ENCODE measurements at regions not wholly inside any gene's neighbourhood (a gene's known extent, or its start where the extent isn't known, plus 50 kb on each side); places are given as distances from the start of the nearest gene placed in this dataset.

GRCh38 chr4:42713391-42713790 is 56.5 kb upstream of the ATP8A1 start:
- H3K4me1 Mint-ChIP-seq: peaks cover 8% of the 10 kb centered on the region
- H3K9me3 ChIP-seq (replicated peaks in 1 of 2; ENCODE audit: control insufficient read depth in 1 of 2, insufficient read depth in 1 of 2, low read length in 2 of 2): no peaks in the 10 kb centered on the region
- H3K4me3 Mint-ChIP-seq: no peak overlapping the region
- no peak overlapping the region for H3K27ac ChIP-seq (ENCODE audit: low read depth in 1 of 2, low read length in 2 of 2)
- no peaks in the 10 kb centered on the region for H4K20me1 ChIP-seq (ENCODE audit: insufficient read depth, low read length)
- no peak overlapping the region for H3K4me3 ChIP-seq (replicated peaks in 1 of 3; ENCODE audit: low read depth in 2 of 3, low read length in 3 of 3)
- H3K27me3 ChIP-seq (ENCODE audit: control insufficient read depth in 2 of 2, insufficient read depth in 2 of 2, low read length in 2 of 2): no peaks in the 10 kb centered on the region
- no peak overlapping the region for H2AFZ ChIP-seq (ENCODE audit: insufficient read depth, low read depth, low read length, poor library complexity, severe bottlenecking)
- intact Hi-C loops (cut with micrococcal nuclease): no loop called here
- no peaks in the 10 kb centered on the region for H3K4me1 ChIP-seq (ENCODE audit: control insufficient read depth in 1 of 2, insufficient read depth in 2 of 2, low read length in 2 of 2)
- no peaks in the 10 kb centered on the region for H3K36me3 ChIP-seq (replicated peaks in 1 of 2; ENCODE audit: control insufficient read depth in 1 of 2, insufficient read depth in 2 of 2, low read length in 2 of 2)
- no peak for TF ChIP-seq CTCF (IDR thresholded peaks at IDR 0.05)
- H3K36me3 Mint-ChIP-seq: no peaks in the 10 kb centered on the region
- no peak for DNase-seq
- no peaks in the 10 kb centered on the region for H3K79me2 ChIP-seq (ENCODE audit: insufficient read depth, low read length)
- no peak overlapping the region for H3K27ac Mint-ChIP-seq
- H3K9ac ChIP-seq (ENCODE audit: insufficient read depth, low read length, poor library complexity, severe bottlenecking): no peak overlapping the region
- WGBS (ENCODE audit: insufficient coverage): no CpG with 5 or more reads among the region's 3 CpGs
- H3K9me3 Mint-ChIP-seq: no peaks in the 10 kb centered on the region
- H3K4me2 ChIP-seq (replicated peaks; ENCODE audit: extremely low read depth, low read length, poor library complexity, severe bottlenecking): no peak overlapping the region
- H3K27me3 Mint-ChIP-seq (ENCODE audit: low read depth in 3 of 3): no peaks in the 10 kb centered on the region

GRCh38 chr4:42712854-42713253 is 55.9 kb upstream of the ATP8A1 start:
- H3K4me1 Mint-ChIP-seq: peaks cover 8% of the 10 kb centered on the region
- peaks cover 0 to under 1% (median 0%) of the 10 kb centered on the region in 7 donors for H3K9me3 Mint-ChIP-seq
- H3K27ac Mint-ChIP-seq: no peak overlapping the region
- DNase-seq: no peak
- H3K4me2 ChIP-seq (replicated peaks; ENCODE audit: extremely low read depth, low read length, poor library complexity, severe bottlenecking): no peak overlapping the region
- H3K4me3 ChIP-seq (replicated peaks in 1 of 3; ENCODE audit: low read depth in 2 of 3, low read length in 3 of 3): no peak overlapping the region
- no peaks in the 10 kb centered on the region for H3K9me3 ChIP-seq (replicated peaks in 1 of 2; ENCODE audit: control insufficient read depth in 1 of 2, insufficient read depth in 1 of 2, low read length in 2 of 2)
- WGBS (ENCODE audit: insufficient coverage): no CpG with 5 or more reads among the region's 2 CpGs
- H3K79me2 ChIP-seq (ENCODE audit: insufficient read depth, low read length): no peaks in the 10 kb centered on the region
- no peaks in the 10 kb centered on the region for H3K36me3 Mint-ChIP-seq
- intact Hi-C loops (cut with micrococcal nuclease): no loop called here
- no peaks in the 10 kb centered on the region for H4K20me1 ChIP-seq (ENCODE audit: insufficient read depth, low read length)
- no peaks in the 10 kb centered on the region for H3K27me3 Mint-ChIP-seq (ENCODE audit: low read depth in 3 of 3)
- no peaks in the 10 kb centered on the region for H3K36me3 ChIP-seq (replicated peaks in 1 of 2; ENCODE audit: control insufficient read depth in 1 of 2, insufficient read depth in 2 of 2, low read length in 2 of 2)
- H3K4me1 ChIP-seq (ENCODE audit: control insufficient read depth in 1 of 2, insufficient read depth in 2 of 2, low read length in 2 of 2): no peaks in the 10 kb centered on the region
- TF ChIP-seq CTCF (IDR thresholded peaks at IDR 0.05): no peak
- no peak overlapping the region for H3K4me3 Mint-ChIP-seq
- H3K27ac ChIP-seq (ENCODE audit: low read depth in 1 of 2, low read length in 2 of 2): no peak overlapping the region
- no peaks in the 10 kb centered on the region for H3K27me3 ChIP-seq (ENCODE audit: control insufficient read depth in 2 of 2, insufficient read depth in 2 of 2, low read length in 2 of 2)
- no peak overlapping the region for H3K9ac ChIP-seq (ENCODE audit: insufficient read depth, low read length, poor library complexity, severe bottlenecking)
- H2AFZ ChIP-seq (ENCODE audit: insufficient read depth, low read depth, low read length, poor library complexity, severe bottlenecking): no peak overlapping the region

Data from CD14-positive monocyte (primary cell).